Astrocyte of the hippocampus (primary cell): ENCODE measurements at regions not wholly inside any gene's neighbourhood (a gene's known extent, or its start where the extent isn't known, plus 50 kb on each side); places are given as distances from the start of the nearest gene placed in this dataset.
A peak's percentile ranks its signal among the peaks of the same experiment; 100 is the strongest.
"Not testable (repeated sequence)": the region's sequence is repeated elsewhere in the genome, so short reads cannot be mapped to it uniquely, and the experiment has no call there.

Source experiments
- DNase-seq: peaks from one replicate; pipeline ENCODE4 v3.0.0; 2011; ENCODE audit warnings: low read depth, low spot score

GRCh38 chr7:76851617-76852016 lies 180.5 kb downstream of the SPDYE17 start:
- not testable (repeated sequence) for DNase-seq

GRCh38 chr7:76849887-76850563 lies 182.1 kb downstream of the SPDYE17 start:
- DNase-seq, result not testable (repeated sequence)

GRCh38 chr7:76839879-76840278 lies 192.3 kb downstream of the SPDYE17 start:
- DNase-seq, result not testable (repeated sequence)

GRCh38 chr7:76839214-76839613 lies 192.9 kb downstream of the SPDYE17 start:
- not testable (repeated sequence) for DNase-seq

- not testable (repeated sequence) for DNase-seq
These were observed 193.8 kb downstream of the SPDYE17 start for GRCh38 chr7:76838357-76838756.

GRCh38 chr7:76829233-76829632 lies 202.2 kb upstream of the POMZP3 start:
- not testable (repeated sequence) for DNase-seq

GRCh38 chr7:76826181-76826580 lies 199.1 kb upstream of the POMZP3 start:
- DNase-seq, result not testable (repeated sequence)

- DNase-seq, result not testable (repeated sequence)
These were observed 182.8 kb upstream of the POMZP3 start for GRCh38 chr7:76809856-76810255.

- not testable (repeated sequence) for DNase-seq
These were observed 180.6 kb upstream of the POMZP3 start for GRCh38 chr7:76807588-76808100.

- not testable (repeated sequence) for DNase-seq
These were observed 179.4 kb upstream of the POMZP3 start for GRCh38 chr7:76806460-76806859.

- peak; percentile 1 for DNase-seq
These were observed 178.9 kb upstream of the POMZP3 start for GRCh38 chr7:76806010-76806409.

- DNase-seq, result not testable (repeated sequence)
These were observed 178.2 kb upstream of the POMZP3 start for GRCh38 chr7:76805262-76805661.

GRCh38 chr7:76797639-76798038 lies 170.6 kb upstream of the POMZP3 start:
- peak; percentile 9 for DNase-seq

GRCh38 chr7:76780693-76781092 lies 153.6 kb upstream of the POMZP3 start:
- DNase-seq, result not testable (repeated sequence)

GRCh38 chr7:76774279-76774678 lies 147.2 kb upstream of the POMZP3 start:
- DNase-seq, result not testable (repeated sequence)

- not testable (repeated sequence) for DNase-seq
These were observed 144.9 kb upstream of the POMZP3 start for GRCh38 chr7:76771980-76772379.

GRCh38 chr7:76763977-76764376 lies 136.9 kb upstream of the POMZP3 start:
- not testable (repeated sequence) for DNase-seq

- DNase-seq, result not testable (repeated sequence)
These were observed 133.6 kb upstream of the POMZP3 start for GRCh38 chr7:76760546-76761220.

GRCh38 chr7:76739538-76739937 lies 112.5 kb upstream of the POMZP3 start:
- not testable (repeated sequence) for DNase-seq

- not testable (repeated sequence) for DNase-seq
These were observed 109.6 kb upstream of the POMZP3 start for GRCh38 chr7:76736724-76737123.

GRCh38 chr7:76736091-76736490 lies 109.0 kb upstream of the POMZP3 start:
- not testable (repeated sequence) for DNase-seq

- DNase-seq, result not testable (repeated sequence)
These were observed 108.6 kb upstream of the POMZP3 start for GRCh38 chr7:76735668-76736067.

GRCh38 chr7:76728571-76728974 lies 101.5 kb upstream of the POMZP3 start:
- DNase-seq, result not testable (repeated sequence)
